C4-2B (cell line): ENCODE measurements at regions not wholly inside any gene's neighbourhood (a gene's known extent, or its start where the extent isn't known, plus 50 kb on each side); places are given as distances from the start of the nearest gene placed in this dataset.

Experiments used
- H3K27ac ChIP-seq: fragments of 450-650 bp; 2 replicates; pipeline ENCODE4 v1.5.1; 2017
- CTCF ChIP-seq: fragments of 450-650 bp; conservative IDR thresholded peaks from 2 replicates; pipeline ENCODE4 v1.5.1; 2017; ENCODE audit warnings: mild to moderate bottlenecking
- ZFX ChIP-seq: fragments of 450-650 bp; IDR thresholded peaks from 2 replicates; pipeline ENCODE4 v1.6.1; 2017

GRCh38 chr7:110358028-110358427, 732.9 kb upstream of the LRRN3 start:
- TF ChIP-seq CTCF (no peak), ZFX (no peak)
- H3K27ac ChIP-seq, result no peak overlapping the region

GRCh38 chr7:110371709-110372108, 719.2 kb upstream of the LRRN3 start:
- no peak overlapping the region for H3K27ac ChIP-seq
- no peak for TF ChIP-seq CTCF
- no peak for TF ChIP-seq ZFX

- H3K27ac ChIP-seq, result no peak overlapping the region
- no peak for TF ChIP-seq ZFX
- TF ChIP-seq CTCF, result no peak
These were observed 718.2 kb upstream of the LRRN3 start for GRCh38 chr7:110372685-110373084.

GRCh38 chr7:110373416-110373815, 717.5 kb upstream of the LRRN3 start:
- no peak for TF ChIP-seq CTCF
- no peak for TF ChIP-seq ZFX
- no peak overlapping the region for H3K27ac ChIP-seq

- TF ChIP-seq ZFX (no peak), CTCF (no peak)
These were observed 717.1 kb upstream of the LRRN3 start for GRCh38 chr7:110373859-110374258.

GRCh38 chr7:110375068-110375467, 715.9 kb upstream of the LRRN3 start:
- TF ChIP-seq CTCF (no peak), ZFX (no peak)
- H3K27ac ChIP-seq, result no peak overlapping the region

More at GRCh38 chr7:110373859-110374258, 717.1 kb upstream of the LRRN3 start:
- no peak overlapping the region for H3K27ac ChIP-seq

- H3K27ac ChIP-seq, result no peak overlapping the region
- TF ChIP-seq CTCF (no peak), ZFX (no peak)
These were observed 708.2 kb upstream of the LRRN3 start for GRCh38 chr7:110382736-110383135.
